ENCODE measurements at regions not wholly inside any gene's neighbourhood (a gene's known extent, or its start where the extent isn't known, plus 50 kb on each side); places are given as distances from the start of the nearest gene placed in this dataset.

DNA sequence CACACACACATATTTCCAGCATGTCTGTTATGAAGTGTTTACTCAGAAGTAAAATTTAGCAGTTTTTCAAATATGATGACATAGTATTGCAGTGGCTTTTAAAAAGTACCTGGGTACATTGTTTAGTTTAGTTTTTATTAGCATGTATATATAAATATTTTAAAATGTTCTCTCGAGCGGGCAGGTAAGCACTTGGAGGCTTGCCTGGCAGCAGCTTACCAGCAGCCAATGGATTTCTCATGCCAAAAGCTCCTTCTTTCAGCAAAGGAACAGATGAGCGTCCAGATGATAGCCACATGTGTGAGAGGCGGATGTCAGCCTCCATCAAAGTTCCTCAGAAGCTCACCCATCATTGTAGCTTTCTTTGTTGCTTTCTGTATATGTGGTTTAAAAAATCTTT is 57.2 kb upstream of the LRIG3 start:
- Histone ChIP-seq H3K9me3 (replicated peaks; ENCODE audit: insufficient read depth, low read length) (no peaks in the 10 kb centered on the region), H3K4me3 (ENCODE audit: low read length) (no peak overlapping the region), H3K9ac (ENCODE audit: low read length) (no peak overlapping the region), H3K9me2 (replicated peaks; ENCODE audit: insufficient read depth, low read length) (no peaks in the 10 kb centered on the region), H3F3A (ENCODE audit: insufficient read depth, low read length) (no peaks in the 10 kb centered on the region), H3K4me1 (ENCODE audit: low read length) (no peaks in the 10 kb centered on the region), H3K27ac (ENCODE audit: low read length) (no peak overlapping the region), H3K36me3 (replicated peaks; ENCODE audit: insufficient read depth, low read length) (no peaks in the 10 kb centered on the region), H3K4me2 (ENCODE audit: low read depth, low read length) (no peak overlapping the region), H3K79me2 (ENCODE audit: low read length) (no peaks in the 10 kb centered on the region), H4K20me1 (ENCODE audit: insufficient read depth, low read length) (no peaks in the 10 kb centered on the region), H3K27me3 (replicated peaks; ENCODE audit: insufficient read depth, low read length) (no peaks in the 10 kb centered on the region), H2AFZ (ENCODE audit: low read length) (no peak overlapping the region)
- TF ChIP-seq, protein P1, sequence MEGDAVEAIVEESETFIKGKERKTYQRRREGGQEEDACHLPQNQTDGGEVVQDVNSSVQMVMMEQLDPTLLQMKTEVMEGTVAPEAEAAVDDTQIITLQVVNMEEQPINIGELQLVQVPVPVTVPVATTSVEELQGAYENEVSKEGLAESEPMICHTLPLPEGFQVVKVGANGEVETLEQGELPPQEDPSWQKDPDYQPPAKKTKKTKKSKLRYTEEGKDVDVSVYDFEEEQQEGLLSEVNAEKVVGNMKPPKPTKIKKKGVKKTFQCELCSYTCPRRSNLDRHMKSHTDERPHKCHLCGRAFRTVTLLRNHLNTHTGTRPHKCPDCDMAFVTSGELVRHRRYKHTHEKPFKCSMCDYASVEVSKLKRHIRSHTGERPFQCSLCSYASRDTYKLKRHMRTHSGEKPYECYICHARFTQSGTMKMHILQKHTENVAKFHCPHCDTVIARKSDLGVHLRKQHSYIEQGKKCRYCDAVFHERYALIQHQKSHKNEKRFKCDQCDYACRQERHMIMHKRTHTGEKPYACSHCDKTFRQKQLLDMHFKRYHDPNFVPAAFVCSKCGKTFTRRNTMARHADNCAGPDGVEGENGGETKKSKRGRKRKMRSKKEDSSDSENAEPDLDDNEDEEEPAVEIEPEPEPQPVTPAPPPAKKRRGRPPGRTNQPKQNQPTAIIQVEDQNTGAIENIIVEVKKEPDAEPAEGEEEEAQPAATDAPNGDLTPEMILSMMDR (IDR thresholded peaks at IDR 0.05; ENCODE audit: low read length): no peak
- TF ChIP-seq EZH2phosphoT487 (IDR thresholded peaks at IDR 0.05; ENCODE audit: low read length): no peak
- TF ChIP-seq EZH2 (optimal IDR thresholded peaks at IDR 0.05; ENCODE audit: low read depth, low read length): no peak
- DNase-seq: no peak

GRCh38 chr12:58976146-58976545 is 55.8 kb upstream of the LRIG3 start:
- H2AFZ ChIP-seq (ENCODE audit: low read length): no peak overlapping the region
- no peaks in the 10 kb centered on the region for H3K27me3 ChIP-seq (replicated peaks; ENCODE audit: insufficient read depth, low read length)
- H3K79me2 ChIP-seq (ENCODE audit: low read length): no peaks in the 10 kb centered on the region
- no peaks in the 10 kb centered on the region for H3K9me3 ChIP-seq (replicated peaks; ENCODE audit: insufficient read depth, low read length)
- H3K4me2 ChIP-seq (ENCODE audit: low read depth, low read length): no peak overlapping the region
- no peaks in the 10 kb centered on the region for H3F3A ChIP-seq (ENCODE audit: insufficient read depth, low read length)
- H3K9ac ChIP-seq (ENCODE audit: low read length): no peak overlapping the region
- no peaks in the 10 kb centered on the region for H3K36me3 ChIP-seq (replicated peaks; ENCODE audit: insufficient read depth, low read length)
- no peak for TF ChIP-seq EZH2phosphoT487 (IDR thresholded peaks at IDR 0.05; ENCODE audit: low read length)
- TF ChIP-seq EZH2 (optimal IDR thresholded peaks at IDR 0.05; ENCODE audit: low read depth, low read length): no peak
- TF ChIP-seq, protein P1 (IDR thresholded peaks at IDR 0.05; ENCODE audit: low read length): no peak
- H3K4me1 ChIP-seq (ENCODE audit: low read length): no peaks in the 10 kb centered on the region
- no peak for DNase-seq
- no peaks in the 10 kb centered on the region for H3K9me2 ChIP-seq (replicated peaks; ENCODE audit: insufficient read depth, low read length)
- H4K20me1 ChIP-seq (ENCODE audit: insufficient read depth, low read length): no peaks in the 10 kb centered on the region
- H3K4me3 ChIP-seq (ENCODE audit: low read length): no peak overlapping the region
- no peak overlapping the region for H3K27ac ChIP-seq (ENCODE audit: low read length)

Measured in MM.1S (cell line).